Gastrocnemius medialis (tissue), 4 donors: ENCODE measurements at regions not wholly inside any gene's neighbourhood (a gene's known extent, or its start where the extent isn't known, plus 50 kb on each side); places are given as distances from the start of the nearest gene placed in this dataset.

Experiments used
- ATAC-seq, 2 donors: fragments of 150-250 bp; one replicate each; pipeline ENCODE4 v1.9.1; 2016
- DNase-seq, 2 donors: peaks; one replicate each; pipeline ENCODE4 v3.0.0-alpha.2; 2019
- H3K27ac ChIP-seq, 4 donors: fragments of 200-600 bp; sonication (generic); 1 replicate in 1 of 4; 2 replicates in 3 of 4; pipeline ENCODE4 v1.5.1; 2016 to 2018; ENCODE audit warnings: mild to moderate bottlenecking in 2 of 4, moderate library complexity in 1 of 4
- H3K27me3 ChIP-seq, 3 donors: fragments of 200-600 bp; sonication (generic) in 2 of 3; 1 replicate in 1 of 3; 2 replicates in 2 of 3; pipeline versions ENCODE4 v1.5.1 to v1.6.0; 2016 to 2019; ENCODE audit warnings: mild to moderate bottlenecking in 1 of 3, moderate library complexity in 1 of 3
- H3K36me3 ChIP-seq, 2 donors: fragments of 200-600 bp; sonication (generic) in 1 of 2; one replicate each; pipeline ENCODE4 v1.5.1; 2017 to 2018
- H3K4me1 ChIP-seq, 2 donors: fragments of 200-600 bp; sonication (generic) in 1 of 2; one replicate each; pipeline ENCODE4 v1.5.1; 2016 to 2017; ENCODE audit warnings: mild to moderate bottlenecking in 2 of 2
- H3K4me3 ChIP-seq, 4 donors: fragments of 200-600 bp; sonication (generic) in 3 of 4; 1 replicate in 1 of 4; 2 replicates in 3 of 4; pipeline ENCODE4 v1.5.1; 2016 to 2019; ENCODE audit warnings: mild to moderate bottlenecking in 2 of 4
- H3K9me3 ChIP-seq, 3 donors: fragments of 200-600 bp; sonication (generic) in 2 of 3; 1 replicate in 1 of 3; 2 replicates in 2 of 3; pipeline ENCODE4 v1.5.1; 2016 to 2019
- CTCF ChIP-seq, 5 experiments: fragments of 450-650 bp in 3 of 5; fragments of 200-600 bp in 2 of 5; sonication (generic) in 2 of 5; IDR thresholded peaks in 4 of 5; conservative IDR thresholded peaks in 1 of 5; 1 replicate in 4 of 5; 2 replicates in 1 of 5; pipeline ENCODE4 v1.5.1; 2016 to 2019; ENCODE audit warnings: antibody characterized with exemption in 5 of 5, mild to moderate bottlenecking in 3 of 5, moderate library complexity in 3 of 5
- POLR2A ChIP-seq, 2 donors: fragments of 450-650 bp; IDR thresholded peaks; one replicate each; pipeline ENCODE4 v1.6.1; 2017; ENCODE audit warnings: antibody characterized with exemption in 2 of 2, mild to moderate bottlenecking in 2 of 2, moderate library complexity in 2 of 2
- in situ Hi-C, 4 donors: fragments of 200-750 bp; cut with MboI; loops; one replicate each; pipeline versions ENCODE4 v1.15.0 to v1.8.0; 2017; ENCODE audit warnings: low sequenced_read_pairs in 4 of 4
- intact Hi-C: fragments of 100-400 bp; cut with DNase I; formaldehyde crosslinking; loops from one replicate; pipeline ENCODE4 v1.15.1; 2023; ENCODE audit warnings: low total_unique reads

- ATAC-seq (no peak), DNase-seq (no peak)
- in situ Hi-C loops = no loop called here
- Histone ChIP-seq H3K27me3 (no peaks in the 10 kb centered on the region), H3K9me3 (no peaks in the 10 kb centered on the region), H3K36me3 (no peaks in the 10 kb centered on the region), H3K4me3 (no peak overlapping the region), H3K4me1 (no peaks in the 10 kb centered on the region), H3K27ac (no peak overlapping the region)
- no peak for TF ChIP-seq CTCF (IDR thresholded peaks at IDR 0.05 in 4 of 5, conservative IDR thresholded peaks at IDR 0.05 in 1 of 5)
- no peak for TF ChIP-seq POLR2A (IDR thresholded peaks at IDR 0.05)
- intact Hi-C loops = no loop called here
Measured at GRCh38 chr2:187224989-187225388, 223.1 kb downstream of the CALCRL start.

GRCh38 chr2:187220071-187220470, 228.0 kb downstream of the CALCRL start:
- DNase-seq = no peak
- no peak for ATAC-seq
- TF ChIP-seq POLR2A (IDR thresholded peaks at IDR 0.05) (no peak), CTCF (IDR thresholded peaks at IDR 0.05 in 4 of 5, conservative IDR thresholded peaks at IDR 0.05 in 1 of 5) (no peak)
- Histone ChIP-seq H3K27me3 (no peaks in the 10 kb centered on the region), H3K4me3 (no peak overlapping the region), H3K4me1 (no peaks in the 10 kb centered on the region), H3K36me3 (no peaks in the 10 kb centered on the region), H3K9me3 (no peaks in the 10 kb centered on the region), H3K27ac (no peak overlapping the region)
- intact Hi-C loops (no loop called here), in situ Hi-C loops (no loop called here)

- H3K36me3 ChIP-seq = no peaks in the 10 kb centered on the region
- in situ Hi-C loops (no loop called here), intact Hi-C loops (no loop called here)
- no peak for DNase-seq
- TF ChIP-seq POLR2A (IDR thresholded peaks at IDR 0.05) (no peak), CTCF (IDR thresholded peaks at IDR 0.05 in 4 of 5, conservative IDR thresholded peaks at IDR 0.05 in 1 of 5) (no peak)
- H3K4me3 ChIP-seq = no peak overlapping the region
- ATAC-seq = no peak
- H3K9me3 ChIP-seq = no peaks in the 10 kb centered on the region
- no peak overlapping the region for H3K27ac ChIP-seq
- no peaks in the 10 kb centered on the region for H3K4me1 ChIP-seq
- no peaks in the 10 kb centered on the region for H3K27me3 ChIP-seq
Measured at GRCh38 chr2:187215532-187216240, 232.4 kb downstream of the CALCRL start.

GRCh38 chr2:187214306-187214705, 233.7 kb downstream of the CALCRL start:
- Histone ChIP-seq H3K9me3 (no peaks in the 10 kb centered on the region), H3K27ac (no peak overlapping the region), H3K4me1 (no peaks in the 10 kb centered on the region), H3K27me3 (no peaks in the 10 kb centered on the region), H3K4me3 (no peak overlapping the region), H3K36me3 (no peaks in the 10 kb centered on the region)
- in situ Hi-C loops (no loop called here), intact Hi-C loops (no loop called here)
- TF ChIP-seq POLR2A (IDR thresholded peaks at IDR 0.05) = no peak
- no peak for TF ChIP-seq CTCF (IDR thresholded peaks at IDR 0.05 in 4 of 5, conservative IDR thresholded peaks at IDR 0.05 in 1 of 5)
- DNase-seq = no peak
- ATAC-seq = no peak

GRCh38 chr2:187213798-187214197, 234.3 kb downstream of the CALCRL start:
- Histone ChIP-seq H3K27me3 (no peaks in the 10 kb centered on the region), H3K4me3 (no peak overlapping the region), H3K36me3 (no peaks in the 10 kb centered on the region), H3K4me1 (no peaks in the 10 kb centered on the region), H3K27ac (no peak overlapping the region), H3K9me3 (no peaks in the 10 kb centered on the region)
- DNase-seq (no peak), ATAC-seq (no peak)
- TF ChIP-seq CTCF (IDR thresholded peaks at IDR 0.05 in 4 of 5, conservative IDR thresholded peaks at IDR 0.05 in 1 of 5) = no peak
- TF ChIP-seq POLR2A (IDR thresholded peaks at IDR 0.05) = no peak
- in situ Hi-C loops = no loop called here
- intact Hi-C loops = no loop called here
